HepG2 (cell line): ENCODE measurements at regions not wholly inside any gene's neighbourhood (a gene's known extent, or its start where the extent isn't known, plus 50 kb on each side); places are given as distances from the start of the nearest gene placed in this dataset.

Experiments
- ATAC-seq: fragments of 200-7000 bp; cut with Tn5 transposase; 3 replicates; pipeline ENCODE4 v1.9.1; 2020; ENCODE audit warnings: mild to moderate bottlenecking, moderate library complexity
- BruUV-seq: library from RNA; stranded (reverse); fragments of 400-500 nt; replicated peaks from 2 replicates; lab custom pipeline; 2021; lab: Mats Ljungman, UMichigan
- CTCF ChIA-PET: fragments of 300-600 bp; formaldehyde crosslinking; extraction: SDS; loops from one replicate; lab custom pipeline; 2021; ENCODE audit warnings: low total read pairs, inconsistent platforms, low intra/inter-chr PET ratio; lab: Yijun Ruan, JAX
- POLR2A ChIA-PET: fragments of 350-600 bp; sonication (Branson Sonifier 250); formaldehyde crosslinking; loops from one replicate; lab custom pipeline; 2020; ENCODE audit warnings: antibody characterized with exemption, inconsistent platforms; lab: Yijun Ruan, JAX
- DNase-seq: peaks from one replicate; pipeline ENCODE4 v3.0.0-alpha.2; 2015; ENCODE audit warnings: low spot score
- FAIRE-seq: peaks from 3 replicates; lab custom pipeline; 2011; peaks lifted over from hg19 to GRCh38; lab: Jason Lieb, UNC
- H2AFZ ChIP-seq: one replicate; pipeline ENCODE4 v1.6.1; 2011; ENCODE audit warnings: low read length, inconsistent platforms
- H3K27ac ChIP-seq: fragments of 300-600 bp; 3 replicates; pipeline ENCODE4 v1.8.0; 2011; ENCODE audit warnings: mixed run types, mild to moderate bottlenecking, mixed read lengths, low read length, inconsistent platforms; ENCODE audit not compliant: insufficient read depth; ENCODE audit errors: extremely low read length
- H3K27me3 ChIP-seq, 2 experiments: fragments of 200-600 bp in 1 of 2; 2 replicates in 1 of 2; 3 replicates in 1 of 2; pipeline versions ENCODE4 v1.6.0 to v1.8.0; 2011; ENCODE audit warnings: low read length in 2 of 2, mild to moderate bottlenecking in 2 of 2, moderate library complexity in 2 of 2, inconsistent platforms in 1 of 2; ENCODE audit not compliant: insufficient read depth in 2 of 2, control insufficient read depth in 1 of 2
- H3K36me3 ChIP-seq, 2 experiments: fragments of 200-600 bp in 1 of 2; replicated peaks in 1 of 2; 2 replicates in 1 of 2; 3 replicates in 1 of 2; pipeline versions ENCODE4 v1.5.1 to v1.8.0; 2011; ENCODE audit warnings: low read length in 2 of 2, inconsistent platforms in 1 of 2; ENCODE audit not compliant: insufficient read depth in 2 of 2, control insufficient read depth in 1 of 2
- H3K4me1 ChIP-seq: 2 replicates; pipeline ENCODE4 v1.5.1; 2012; ENCODE audit warnings: low read length, inconsistent platforms; ENCODE audit not compliant: insufficient read depth
- H3K4me2 ChIP-seq: 2 replicates; pipeline ENCODE4 v1.6.0; 2011; ENCODE audit warnings: low read depth, low read length, inconsistent platforms
- H3K4me3 ChIP-seq, 3 experiments: fragments of 200-600 bp in 1 of 3; sonication (generic), shearing (Covaris generic) in 1 of 3; replicated peaks in 1 of 3; 2 replicates each; pipeline ENCODE4 v1.5.1; 2011 to 2016; ENCODE audit warnings: low read length in 3 of 3, inconsistent platforms in 2 of 3, low read depth in 2 of 3, mild to moderate bottlenecking in 2 of 3, control low read depth in 1 of 3, mixed read lengths in 1 of 3; ENCODE audit not compliant: insufficient read depth in 1 of 3
- H3K79me2 ChIP-seq: one replicate; pipeline ENCODE4 v1.6.1; 2011; ENCODE audit warnings: low read length, inconsistent platforms; ENCODE audit not compliant: insufficient read depth
- H3K9ac ChIP-seq: 2 replicates; pipeline ENCODE4 v1.6.0; 2011; ENCODE audit warnings: mild to moderate bottlenecking, low read depth, low read length, inconsistent platforms; ENCODE audit not compliant: insufficient read depth
- H3K9me3 ChIP-seq: 2 replicates; pipeline ENCODE4 v1.5.1; 2012; ENCODE audit warnings: mild to moderate bottlenecking, low read length
- H4K20me1 ChIP-seq: 2 replicates; pipeline ENCODE4 v1.6.0; 2011; ENCODE audit warnings: inconsistent platforms, mild to moderate bottlenecking, low read length, moderate library complexity; ENCODE audit not compliant: insufficient read depth
- ARNT ChIP-seq: fragments of 450-650 bp; IDR thresholded peaks from 2 replicates; pipeline ENCODE4 v1.6.1; 2017
- ATRX ChIP-seq: sonication (generic); formaldehyde crosslinking; IDR thresholded peaks from 2 replicates; pipeline ENCODE4 v1.4.0; 2020; ENCODE audit warnings: missing genetic modification reagents, borderline replicate concordance
- CBFB ChIP-seq: sonication (generic); formaldehyde crosslinking; IDR thresholded peaks from 2 replicates; pipeline ENCODE4 v1.4.0; 2020; ENCODE audit warnings: missing genetic modification reagents
- HNRNPK ChIP-seq: fragments of 200-400 bp; formaldehyde crosslinking; IDR thresholded peaks from 2 replicates; pipeline ENCODE4 v1.6.1; 2018; ENCODE audit warnings: low read length, low read depth, moderate library complexity, mild to moderate bottlenecking; ENCODE audit not compliant: poor library complexity, severe bottlenecking
- ISL2 ChIP-seq: sonication (generic); formaldehyde crosslinking; IDR thresholded peaks from 2 replicates; pipeline ENCODE4 v1.5.0; 2020; ENCODE audit warnings: missing genetic modification reagents
- ISX ChIP-seq: sonication (generic); formaldehyde crosslinking; conservative IDR thresholded peaks from 2 replicates; pipeline ENCODE4 v1.5.0; 2020; ENCODE audit warnings: missing genetic modification reagents
- JUND ChIP-seq: sonication (generic); formaldehyde crosslinking; IDR thresholded peaks from 2 replicates; pipeline ENCODE4 v1.8.0; 2022; ENCODE audit warnings: mild to moderate bottlenecking, missing genetic modification reagents
- MAFK ChIP-seq, 2 experiments: IDR thresholded peaks in 1 of 2; conservative IDR thresholded peaks in 1 of 2; 2 replicates each; pipeline ENCODE4 v1.6.1; 2011; ENCODE audit warnings: improper control_type of control experiment in 2 of 2, low read length in 2 of 2
- MED8 ChIP-seq: sonication (generic); formaldehyde crosslinking; IDR thresholded peaks from 2 replicates; pipeline ENCODE4 v1.8.1; 2023; ENCODE audit warnings: mild to moderate bottlenecking, missing genetic modification reagents; ENCODE audit not compliant: insufficient replicate concordance
- MIER2 ChIP-seq: IDR thresholded peaks from 2 replicates; pipeline ENCODE4 v1.6.1; 2016; ENCODE audit warnings: missing biosample characterization, missing genetic modification reagents
- MTF1 ChIP-seq: sonication (generic); formaldehyde crosslinking; IDR thresholded peaks from 2 replicates; pipeline ENCODE4 v1.5.0; 2020; ENCODE audit warnings: missing genetic modification reagents
- MXD4 ChIP-seq: IDR thresholded peaks from 2 replicates; pipeline ENCODE4 v1.6.1; 2016; ENCODE audit warnings: mild to moderate bottlenecking, missing biosample characterization, missing genetic modification reagents
- NR2F2 ChIP-seq: IDR thresholded peaks from 2 replicates; pipeline ENCODE4 v1.6.1; 2012; ENCODE audit warnings: low read depth, inconsistent platforms, borderline replicate concordance
- PAF1 ChIP-seq: IDR thresholded peaks from 2 replicates; pipeline ENCODE4 v1.6.1; 2016; ENCODE audit warnings: missing genetic modification reagents, missing compliant biosample characterization
- TCF7L2 ChIP-seq: IDR thresholded peaks from 2 replicates; pipeline ENCODE4 v1.6.1; 2011; ENCODE audit warnings: mild to moderate bottlenecking, low read depth, low read length, moderate library complexity
- THAP7 ChIP-seq: sonication (generic); formaldehyde crosslinking; IDR thresholded peaks from 2 replicates; pipeline ENCODE4 v1.8.1; 2023; ENCODE audit warnings: mild to moderate bottlenecking, missing genetic modification reagents
- ZFP1 ChIP-seq: IDR thresholded peaks from 2 replicates; pipeline ENCODE4 v1.6.1; 2016
- ZNF138 ChIP-seq: sonication (generic); formaldehyde crosslinking; IDR thresholded peaks from 2 replicates; pipeline ENCODE4 v1.5.0; 2020; ENCODE audit warnings: mild to moderate bottlenecking, low read depth, missing genetic modification reagents
- ZNF260 ChIP-seq: sonication (generic); formaldehyde crosslinking; IDR thresholded peaks from 2 replicates; pipeline ENCODE4 v1.4.0; 2020; ENCODE audit warnings: missing genetic modification reagents, low read depth, mild to moderate bottlenecking, borderline replicate concordance
- ZNF44 ChIP-seq: sonication (generic); formaldehyde crosslinking; IDR thresholded peaks from 2 replicates; pipeline ENCODE4 v1.5.1; 2020; ENCODE audit warnings: mild to moderate bottlenecking, missing genetic modification reagents
- ZNF441 ChIP-seq: sonication (generic); formaldehyde crosslinking; IDR thresholded peaks from 2 replicates; pipeline ENCODE4 v1.7.0; 2021; ENCODE audit warnings: missing genetic modification reagents, borderline replicate concordance
- ZNF543 ChIP-seq: sonication (generic); formaldehyde crosslinking; IDR thresholded peaks from 2 replicates; pipeline ENCODE4 v1.4.0; 2020; ENCODE audit warnings: mild to moderate bottlenecking, missing genetic modification reagents
- ZNF598 ChIP-seq: sonication (generic); formaldehyde crosslinking; IDR thresholded peaks from 2 replicates; pipeline ENCODE4 v1.5.1; 2020; ENCODE audit warnings: mild to moderate bottlenecking, missing genetic modification reagents, borderline replicate concordance
- WGBS: methylation state at CpG from one replicate; pipeline ENCODE4 v1.1.6; 2017; ENCODE audit warnings: low lambda C conversion rate; 5-methylcytosine and 5-hydroxymethylcytosine counted together
- in situ Hi-C: cut with HindIII; loops from 2 replicates; pipeline ENCODE4 v1.10.0; 2017; ENCODE audit warnings: low pct_unique_long_range_greater_than_20kb; ENCODE audit not compliant: extremely low pct_ligation_motif_present
- intact Hi-C: fragments of 100-400 bp; cut with micrococcal nuclease; formaldehyde crosslinking; loops from one replicate; pipeline ENCODE4 v1.10.0; 2022; ENCODE audit not compliant: unreplicated experiment
- TF ChIP-seq, protein P1 (sequence below): sonication (generic); formaldehyde crosslinking; IDR thresholded peaks from 2 replicates; pipeline ENCODE4 v1.8.0; 2022; ENCODE audit warnings: mild to moderate bottlenecking, missing genetic modification reagents, moderate library complexity

GRCh38 chr12:5180496-5180895, 136.8 kb downstream of the KCNA5 start:
- Histone ChIP-seq H3K36me3 (no peaks in the 10 kb centered on the region), H3K79me2 (no peaks in the 10 kb centered on the region), H3K4me2 (no peak overlapping the region), H4K20me1 (no peaks in the 10 kb centered on the region), H3K9ac (no peak overlapping the region), H3K4me3 (no peak overlapping the region), H3K27me3 (peaks cover 1 to 3% of the 10 kb centered on the region in 2 experiments; a peak in 1 of 5 replicates), H3K4me1 (no peaks in the 10 kb centered on the region), H2AFZ (no peak overlapping the region), H3K9me3 (no peaks in the 10 kb centered on the region), H3K27ac (no peak overlapping the region)
- in situ Hi-C loops (no loop called here), intact Hi-C loops (no loop called here)
- CTCF ChIA-PET: no interaction called here
- TF ChIP-seq, protein P1, sequence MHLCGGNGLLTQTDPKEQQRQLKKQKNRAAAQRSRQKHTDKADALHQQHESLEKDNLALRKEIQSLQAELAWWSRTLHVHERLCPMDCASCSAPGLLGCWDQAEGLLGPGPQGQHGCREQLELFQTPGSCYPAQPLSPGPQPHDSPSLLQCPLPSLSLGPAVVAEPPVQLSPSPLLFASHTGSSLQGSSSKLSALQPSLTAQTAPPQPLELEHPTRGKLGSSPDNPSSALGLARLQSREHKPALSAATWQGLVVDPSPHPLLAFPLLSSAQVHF (CRISPR knock-in tag): no peak
- TF ChIP-seq HNRNPK: no peak
- TF ChIP-seq ZNF44: no peak
- no peak for TF ChIP-seq ISL2 (CRISPR knock-in tag)
- no peak for TF ChIP-seq ZNF543 (CRISPR knock-in tag)
- TF ChIP-seq ZNF441: no peak
- TF ChIP-seq NR2F2: no peak
- no peak for TF ChIP-seq MAFK (conservative IDR thresholded peaks at IDR 0.05 in 1 of 2, IDR thresholded peaks at IDR 0.05 in 1 of 2; ENCODE audit: low read length in 2 of 2)
- TF ChIP-seq MXD4: no peak
- TF ChIP-seq ISX (CRISPR knock-in tag): no peak
- TF ChIP-seq JUND: no peak
- 21% methylated on average over 5 of the region's 5 CpGs for whole genome bisulfite sequencing
- no peak for ATAC-seq
- no peak for DNase-seq
- no peak for FAIRE-seq
- BruUV-seq: no TSS peak
- POLR2A ChIA-PET: no interaction called here

- WGBS: 15% methylated on average over 5 of the region's 5 CpGs
- in situ Hi-C loops: no loop called here
- no peaks in the 10 kb centered on the region for H4K20me1 ChIP-seq
- no TSS peak for BruUV-seq
- no peak overlapping the region for H3K27ac ChIP-seq
- ChIA-PET POLR2A (no interaction called here), CTCF (no interaction called here)
- DNase-seq (no peak), ATAC-seq (no peak), FAIRE-seq (no peak)
- H2AFZ ChIP-seq: no peak overlapping the region
- H3K9me3 ChIP-seq: no peaks in the 10 kb centered on the region
- no peak for TF ChIP-seq MED8 (CRISPR knock-in tag)
- TF ChIP-seq THAP7: no peak
- TF ChIP-seq ZFP1 (CRISPR knock-in tag): no peak
- TF ChIP-seq TCF7L2: no peak
- no peak for TF ChIP-seq MTF1 (CRISPR knock-in tag)
- TF ChIP-seq ARNT: no peak
- no peak for TF ChIP-seq PAF1 (CRISPR knock-in tag)
- TF ChIP-seq CBFB (CRISPR knock-in tag): no peak
- no peak for TF ChIP-seq ATRX
- no peak for TF ChIP-seq ZNF260 (CRISPR knock-in tag)
- TF ChIP-seq ZNF598 (CRISPR knock-in tag): no peak
- TF ChIP-seq ZNF138 (CRISPR knock-in tag): no peak
- TF ChIP-seq MIER2 (CRISPR knock-in tag): no peak
- H3K4me2 ChIP-seq: no peak overlapping the region
- H3K4me1 ChIP-seq: no peaks in the 10 kb centered on the region
- intact Hi-C loops: no loop called here
- H3K4me3 ChIP-seq: no peak overlapping the region
- peaks cover 3% of the 10 kb centered on the region in 2 experiments; a peak in 3 of 5 replicates for H3K27me3 ChIP-seq
- H3K36me3 ChIP-seq: no peaks in the 10 kb centered on the region
- H3K9ac ChIP-seq: no peak overlapping the region
- no peaks in the 10 kb centered on the region for H3K79me2 ChIP-seq
Measured at GRCh38 chr12:5184186-5184585, 140.5 kb downstream of the KCNA5 start.
